IPS DF 6.9 (cell line): ENCODE measurements at regions not wholly inside any gene's neighbourhood (a gene's known extent, or its start where the extent isn't known, plus 50 kb on each side); places are given as distances from the start of the nearest gene placed in this dataset.

Source experiments
- DNase-seq: peaks from one replicate; pipeline ENCODE4 v3.0.0-alpha.2; 2013; ENCODE audit warnings: low read depth, low spot score
- H3K27ac ChIP-seq: one replicate; pipeline ENCODE4 v1.5.1; 2013; ENCODE audit warnings: low read length, control low read depth
- H3K27me3 ChIP-seq: 2 replicates; pipeline ENCODE4 v1.6.1; 2013; ENCODE audit warnings: mild to moderate bottlenecking, low read length; ENCODE audit not compliant: control insufficient read depth, insufficient read depth
- H3K36me3 ChIP-seq: 2 replicates; pipeline ENCODE4 v1.6.1; 2013; ENCODE audit warnings: low read length; ENCODE audit not compliant: control insufficient read depth, insufficient read depth
- H3K4me1 ChIP-seq: 2 replicates; pipeline ENCODE4 v1.6.1; 2013; ENCODE audit warnings: low read length; ENCODE audit not compliant: control insufficient read depth, insufficient read depth
- H3K4me3 ChIP-seq: 2 replicates; pipeline ENCODE4 v1.5.1; 2013; ENCODE audit warnings: mild to moderate bottlenecking, low read length
- H3K9me3 ChIP-seq: 2 replicates; pipeline ENCODE4 v1.6.1; 2013; ENCODE audit warnings: low read length, inconsistent platforms; ENCODE audit not compliant: control insufficient read depth, insufficient read depth
- WGBS: extraction: QIAGEN DNeasy Blood & Tissue Kit; methylation state at CpG from one replicate; pipeline ENCODE4 v1.1.7; 2013; ENCODE audit warnings: mixed read lengths, missing lambda C conversion rate; ENCODE audit not compliant: insufficient read length, insufficient coverage; 5-methylcytosine and 5-hydroxymethylcytosine counted together

DNA sequence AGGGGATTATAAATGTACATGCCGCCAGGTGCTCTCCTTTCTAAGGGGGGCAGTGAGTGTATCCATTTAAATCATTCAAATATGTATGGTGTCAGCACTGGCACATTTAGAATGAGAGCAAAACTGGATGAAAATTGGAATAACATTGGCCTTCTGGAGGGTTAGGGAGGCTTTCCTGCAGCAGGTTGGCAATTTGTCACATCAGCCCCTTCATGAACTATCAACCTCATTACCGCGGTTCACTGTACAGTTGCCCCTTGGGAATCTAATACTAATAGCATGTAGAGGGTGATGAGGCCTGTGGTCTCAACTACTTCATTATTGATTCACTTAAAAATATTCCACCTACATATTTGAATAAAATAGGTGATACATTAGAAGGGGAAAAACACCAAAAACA, 117.9 kb downstream of the PDHA2 start:
- no peaks in the 10 kb centered on the region for H3K27me3 ChIP-seq
- WGBS, result no CpG with 5 or more reads among the region's 3 CpGs
- DNase-seq, result no peak
- no peaks in the 10 kb centered on the region for H3K4me1 ChIP-seq
- H3K36me3 ChIP-seq, result no peaks in the 10 kb centered on the region
- H3K27ac ChIP-seq, result no peak overlapping the region
- H3K4me3 ChIP-seq, result no peak overlapping the region
- H3K9me3 ChIP-seq, result no peaks in the 10 kb centered on the region

DNA sequence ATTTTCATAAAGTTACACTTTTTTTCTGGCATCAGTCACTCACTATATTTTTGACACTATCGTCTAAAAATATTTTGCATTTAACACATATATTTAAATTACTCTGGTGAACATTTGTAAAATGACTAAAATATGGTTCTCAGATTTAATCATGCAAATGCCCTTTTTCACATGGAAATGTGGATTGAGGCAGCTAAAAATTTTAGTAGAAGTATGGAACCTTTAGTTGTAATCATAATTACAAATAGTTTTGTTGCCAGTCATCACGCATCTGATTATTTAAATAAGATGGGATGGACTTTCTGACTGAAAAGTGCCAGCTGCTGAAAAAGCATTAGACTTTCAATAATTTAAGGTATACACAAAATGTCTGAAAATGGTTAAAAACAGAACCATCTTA, 119.3 kb downstream of the PDHA2 start:
- H3K9me3 ChIP-seq, result no peaks in the 10 kb centered on the region
- DNase-seq, result no peak
- H3K36me3 ChIP-seq, result no peaks in the 10 kb centered on the region
- no peak overlapping the region for H3K27ac ChIP-seq
- no peak overlapping the region for H3K4me3 ChIP-seq
- no CpG with 5 or more reads among the region's 2 CpGs for WGBS
- no peaks in the 10 kb centered on the region for H3K27me3 ChIP-seq
- no peaks in the 10 kb centered on the region for H3K4me1 ChIP-seq

DNA sequence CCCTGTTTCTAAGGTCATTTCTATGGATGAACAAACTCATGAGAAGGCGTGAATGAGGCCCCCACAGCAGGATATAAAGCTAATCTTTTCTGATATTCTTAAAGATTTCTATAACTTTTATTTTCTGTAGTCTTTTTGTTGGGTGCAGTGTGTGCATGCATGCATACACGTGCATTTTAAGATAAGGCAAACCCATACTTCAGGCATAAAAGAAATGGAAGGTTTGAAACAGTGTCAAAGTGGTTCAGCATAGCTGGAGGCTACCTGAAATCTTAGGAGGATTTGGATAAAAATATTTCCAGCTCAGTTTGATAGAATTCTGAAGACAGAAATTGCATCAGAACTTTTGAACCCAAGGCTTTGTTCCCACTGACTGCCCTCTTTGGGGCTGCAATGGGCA, 119.7 kb downstream of the PDHA2 start:
- H3K27ac ChIP-seq, result no peak overlapping the region
- H3K4me1 ChIP-seq, result no peaks in the 10 kb centered on the region
- H3K4me3 ChIP-seq, result no peak overlapping the region
- H3K36me3 ChIP-seq, result no peaks in the 10 kb centered on the region
- no peaks in the 10 kb centered on the region for H3K27me3 ChIP-seq
- no peaks in the 10 kb centered on the region for H3K9me3 ChIP-seq
- WGBS, result no CpG with 5 or more reads among the region's 2 CpGs
- DNase-seq, result no peak

DNA sequence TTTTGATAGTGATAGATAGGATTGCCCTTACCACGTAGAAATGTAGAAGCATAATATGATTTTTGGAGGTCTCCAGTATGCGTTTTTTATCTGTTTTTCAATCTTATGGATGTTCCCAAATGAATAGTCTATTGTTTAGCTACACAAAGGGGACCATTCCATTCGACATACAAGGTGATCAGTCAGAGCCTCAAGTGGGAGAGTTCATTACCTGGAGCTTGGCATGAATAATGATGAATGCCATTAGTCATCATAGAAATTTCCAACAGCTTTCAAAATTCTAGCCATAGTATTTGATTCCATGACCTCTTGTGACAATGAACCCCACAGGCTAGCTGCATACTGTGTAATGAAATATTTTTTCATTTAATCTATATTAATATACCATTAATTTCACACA, 123.6 kb downstream of the PDHA2 start:
- Histone ChIP-seq H3K9me3 (no peaks in the 10 kb centered on the region), H3K36me3 (no peaks in the 10 kb centered on the region), H3K4me3 (no peak overlapping the region), H3K27me3 (no peaks in the 10 kb centered on the region), H3K27ac (no peak overlapping the region), H3K4me1 (no peaks in the 10 kb centered on the region)
- DNase-seq, result no peak
- no CpG with 5 or more reads among the region's 3 CpGs for WGBS

DNA sequence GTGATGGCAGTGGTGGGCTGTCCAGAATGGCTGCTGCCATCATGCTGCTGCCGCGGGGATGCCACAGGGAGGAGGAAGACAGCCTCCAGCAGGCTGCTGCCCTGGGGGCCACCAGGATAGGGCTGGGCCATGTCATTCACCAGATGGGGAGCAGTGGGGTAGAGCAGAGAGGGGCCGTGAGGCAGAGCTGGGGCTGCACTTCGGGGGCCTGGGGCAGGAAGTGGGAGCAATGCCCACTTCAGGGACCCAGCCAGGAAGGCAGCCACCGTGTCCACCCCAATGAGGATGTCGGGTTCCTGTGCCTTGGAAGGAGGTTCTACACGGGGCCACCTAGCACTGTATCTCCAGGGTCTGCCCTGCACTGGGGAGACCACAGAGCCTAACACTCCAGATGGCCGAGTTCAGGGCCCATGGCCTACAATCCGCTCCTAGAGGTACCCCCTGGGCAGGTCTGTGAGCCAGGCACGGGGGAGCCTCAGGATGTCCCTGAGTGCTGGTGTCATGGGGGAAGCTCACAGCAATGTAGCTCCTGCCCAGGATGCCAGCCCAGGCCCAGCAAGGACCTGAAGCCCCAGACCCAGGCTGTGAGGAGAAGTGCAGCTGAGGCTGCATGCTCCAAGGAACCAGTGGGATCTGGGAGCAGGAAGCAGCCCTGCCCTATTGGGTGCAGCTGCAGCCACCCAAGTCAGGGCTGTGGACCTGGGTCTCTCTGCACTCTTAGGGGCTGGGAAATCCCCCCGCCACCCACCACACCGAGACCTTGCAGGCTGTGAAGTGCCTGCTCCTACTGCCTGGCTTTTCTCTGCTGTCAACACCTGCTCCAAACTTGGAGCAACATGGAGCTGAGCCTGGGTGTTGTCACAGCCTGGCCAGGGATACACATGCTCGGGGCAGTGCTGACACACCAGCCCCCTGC, 140.3 kb downstream of the PDHA2 start:
- no CpG with 5 or more reads among the region's 13 CpGs for WGBS
- no peaks in the 10 kb centered on the region for H3K4me1 ChIP-seq
- H3K27me3 ChIP-seq, result no peaks in the 10 kb centered on the region
- DNase-seq, result no peak
- H3K36me3 ChIP-seq, result no peaks in the 10 kb centered on the region
- no peaks in the 10 kb centered on the region for H3K9me3 ChIP-seq
- H3K4me3 ChIP-seq, result no peak overlapping the region
- no peak overlapping the region for H3K27ac ChIP-seq

DNA sequence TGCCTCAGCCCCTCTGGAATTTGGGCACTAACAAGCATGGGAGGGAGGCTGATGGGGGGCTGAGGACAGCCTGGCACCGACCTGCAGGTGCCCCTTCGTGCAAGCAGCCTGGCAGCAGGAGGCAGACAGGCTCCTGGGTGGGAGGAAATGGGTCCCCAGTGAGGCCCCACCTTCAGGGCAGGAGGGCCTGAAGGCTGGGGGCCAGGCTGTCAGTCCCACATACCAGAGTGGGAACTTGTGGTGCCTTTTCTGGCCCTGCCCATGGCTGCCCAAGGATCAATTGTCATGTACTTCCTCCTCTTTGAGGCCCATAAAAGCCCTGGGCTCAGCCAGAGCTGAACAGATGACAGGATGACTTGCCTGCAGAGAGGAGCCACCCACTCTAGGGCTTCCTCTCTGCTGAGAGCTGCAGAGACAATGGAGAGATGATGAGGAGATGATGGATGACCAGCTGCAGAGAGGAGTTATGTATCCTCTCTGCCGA, 141.0 kb downstream of the PDHA2 start:
- Histone ChIP-seq H3K27ac (no peak overlapping the region), H3K27me3 (no peaks in the 10 kb centered on the region), H3K9me3 (no peaks in the 10 kb centered on the region), H3K4me3 (no peak overlapping the region), H3K4me1 (no peaks in the 10 kb centered on the region), H3K36me3 (no peaks in the 10 kb centered on the region)
- WGBS, result no CpG with 5 or more reads among the region's 3 CpGs
- DNase-seq, result no peak

DNA sequence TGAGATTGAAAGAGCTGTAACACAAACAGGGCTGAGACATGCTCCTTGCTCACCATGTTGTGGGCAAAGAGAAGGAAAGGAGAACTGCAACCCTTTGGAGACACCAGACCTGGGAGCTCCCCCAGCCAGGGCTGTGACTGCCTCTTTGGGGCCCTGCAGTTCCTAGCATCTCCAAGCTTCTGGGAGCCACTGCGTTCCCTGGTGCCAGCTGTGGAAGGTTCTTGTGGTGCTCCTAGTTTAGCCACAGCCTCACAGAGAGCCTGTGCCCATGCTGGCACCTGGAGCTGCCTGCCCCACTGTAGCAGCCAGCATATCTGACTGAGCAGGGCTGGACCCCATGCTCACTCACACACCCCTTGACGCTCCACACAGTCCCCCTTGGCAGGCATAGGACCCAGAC, 141.7 kb downstream of the PDHA2 start:
- no CpG with 5 or more reads among the region's 2 CpGs for WGBS
- Histone ChIP-seq H3K27me3 (no peaks in the 10 kb centered on the region), H3K36me3 (no peaks in the 10 kb centered on the region), H3K4me1 (no peaks in the 10 kb centered on the region), H3K9me3 (no peaks in the 10 kb centered on the region), H3K27ac (no peak overlapping the region), H3K4me3 (no peak overlapping the region)
- DNase-seq, result no peak

DNA sequence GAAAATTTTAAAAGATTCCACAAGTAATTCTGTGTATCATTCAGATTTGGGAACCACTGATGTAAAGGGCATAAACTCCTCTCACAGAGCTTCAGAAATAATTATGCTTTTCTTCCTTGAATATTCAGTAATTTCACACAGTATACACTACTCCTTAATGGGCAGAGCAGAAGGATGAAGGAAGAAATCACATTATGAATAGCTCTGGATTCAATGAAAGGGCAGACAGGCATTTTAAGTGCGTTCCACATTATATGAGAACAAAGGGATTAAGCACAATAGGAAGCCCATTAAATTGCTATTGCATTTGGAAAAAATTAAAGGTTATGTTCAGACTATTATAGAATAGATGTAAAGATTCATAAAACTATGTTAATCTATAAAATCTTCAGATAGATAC, 142.6 kb downstream of the PDHA2 start:
- DNase-seq, result no peak
- Histone ChIP-seq H3K4me3 (no peak overlapping the region), H3K36me3 (no peaks in the 10 kb centered on the region), H3K27me3 (no peaks in the 10 kb centered on the region), H3K4me1 (no peaks in the 10 kb centered on the region), H3K9me3 (no peaks in the 10 kb centered on the region), H3K27ac (no peak overlapping the region)
- WGBS, result no CpG with 5 or more reads among the region's 1 CpG

DNA sequence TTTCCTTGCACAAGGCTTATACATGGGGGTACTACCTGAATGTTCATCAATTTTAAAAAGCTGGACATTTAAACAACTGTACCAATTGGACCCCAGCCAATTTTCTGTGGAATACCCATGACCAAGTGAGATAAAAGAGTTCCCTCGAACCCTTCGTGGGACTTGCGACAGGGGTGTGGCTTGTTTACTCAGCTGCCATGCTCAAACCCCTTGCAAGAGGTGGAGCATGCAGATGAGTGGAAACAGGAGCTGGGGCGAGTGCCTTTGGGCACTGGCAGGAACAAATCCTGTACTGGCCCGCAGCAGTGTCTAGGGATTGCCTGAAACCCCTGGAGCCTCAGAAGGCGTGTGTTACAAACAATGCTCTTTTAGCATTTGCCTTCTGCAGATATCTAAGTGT, 144.2 kb downstream of the PDHA2 start:
- H3K9me3 ChIP-seq, result no peaks in the 10 kb centered on the region
- H3K27me3 ChIP-seq, result no peaks in the 10 kb centered on the region
- H3K36me3 ChIP-seq, result no peaks in the 10 kb centered on the region
- WGBS, result no CpG with 5 or more reads among the region's 6 CpGs
- H3K4me3 ChIP-seq, result no peak overlapping the region
- no peaks in the 10 kb centered on the region for H3K4me1 ChIP-seq
- DNase-seq, result no peak
- H3K27ac ChIP-seq, result no peak overlapping the region

DNA sequence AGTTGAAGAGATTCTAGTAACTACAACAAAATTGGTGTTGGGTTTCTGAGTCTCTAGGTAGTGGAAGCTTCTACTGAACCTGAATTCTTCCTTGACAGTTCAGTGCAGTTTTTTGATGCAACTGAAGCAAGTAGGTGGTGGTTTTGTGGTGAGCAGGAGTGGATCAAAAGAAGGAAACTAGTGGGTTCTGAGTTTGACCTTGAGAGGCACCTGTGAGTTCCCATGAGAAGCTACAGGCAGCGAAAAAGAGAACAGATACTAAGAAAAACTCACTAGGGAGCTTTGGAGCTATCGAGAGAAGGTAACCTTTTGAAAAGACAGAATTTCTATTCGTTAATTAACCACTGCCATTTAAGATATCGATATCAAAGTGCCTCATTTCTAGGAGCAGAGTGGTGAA, 145.2 kb downstream of the PDHA2 start:
- Histone ChIP-seq H3K4me3 (no peak overlapping the region), H3K27ac (no peak overlapping the region), H3K36me3 (no peaks in the 10 kb centered on the region), H3K9me3 (no peaks in the 10 kb centered on the region), H3K27me3 (no peaks in the 10 kb centered on the region), H3K4me1 (no peaks in the 10 kb centered on the region)
- no CpG with 5 or more reads among the region's 4 CpGs for WGBS
- DNase-seq, result no peak
